ENCODE measurements at regions not wholly inside any gene's neighbourhood (a gene's known extent, or its start where the extent isn't known, plus 50 kb on each side); places are given as distances from the start of the nearest gene placed in this dataset.
A peak's percentile ranks its signal among the peaks of the same experiment; 100 is the strongest.
"Not testable (repeated sequence)": the region's sequence is repeated elsewhere in the genome, so short reads cannot be mapped to it uniquely, and the experiment has no call there.

DNA sequence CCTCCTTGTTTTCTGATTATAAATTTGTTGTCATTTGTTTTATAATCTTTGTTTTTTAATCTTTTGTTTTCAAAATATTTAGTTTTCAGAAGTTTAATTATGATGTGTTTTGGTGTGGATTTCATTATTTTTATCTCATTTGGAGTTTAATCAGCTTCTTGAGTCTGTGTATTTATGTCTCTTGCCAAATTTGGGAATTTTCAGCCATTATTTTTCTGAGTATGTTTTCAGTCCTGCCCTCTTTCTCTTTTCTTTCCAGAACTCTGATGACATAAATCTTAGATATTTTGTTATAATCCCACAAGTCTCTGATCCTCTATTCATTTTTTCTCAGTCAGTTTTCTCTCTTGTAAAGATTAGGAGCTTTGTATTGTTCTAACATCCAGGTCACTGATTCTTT is 89.8 kb downstream of the RHOU start:
- no peak for ATAC-seq

DNA sequence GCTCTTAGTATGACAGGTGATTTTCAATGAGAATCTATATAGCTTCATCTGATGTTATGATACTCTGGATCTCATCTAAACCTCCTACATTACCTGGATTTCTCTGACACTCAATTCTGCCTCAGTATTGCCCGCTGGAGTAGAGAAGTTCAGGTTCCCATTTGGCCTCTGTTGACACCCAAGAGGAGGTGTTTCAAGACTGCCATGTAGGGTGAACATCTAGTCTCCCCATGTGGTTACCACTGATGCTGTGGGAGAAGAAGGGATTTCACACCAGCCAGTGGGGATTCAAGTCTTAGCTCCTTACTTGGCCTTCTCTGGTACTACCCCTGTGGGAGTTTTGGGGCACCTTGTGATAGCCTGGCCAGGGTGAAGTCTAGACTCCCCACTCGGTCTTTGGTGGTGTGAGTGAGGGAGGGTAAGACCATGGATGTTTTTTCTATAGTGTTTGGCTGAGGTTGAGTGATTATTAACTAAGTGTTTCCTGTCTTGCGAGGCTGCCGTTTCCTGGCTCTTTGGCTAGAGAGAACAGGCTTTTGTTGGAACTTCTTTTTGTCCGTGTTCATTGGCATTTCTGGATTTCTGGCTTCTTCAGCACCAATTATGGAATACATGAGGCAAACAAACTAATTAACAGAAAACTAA is 90.7 kb downstream of the RHOU start:
- ATAC-seq: no peak

- ATAC-seq: no peak
These were observed 91.7 kb downstream of the RHOU start for GRCh38 chr1:228827019-228827418.

DNA sequence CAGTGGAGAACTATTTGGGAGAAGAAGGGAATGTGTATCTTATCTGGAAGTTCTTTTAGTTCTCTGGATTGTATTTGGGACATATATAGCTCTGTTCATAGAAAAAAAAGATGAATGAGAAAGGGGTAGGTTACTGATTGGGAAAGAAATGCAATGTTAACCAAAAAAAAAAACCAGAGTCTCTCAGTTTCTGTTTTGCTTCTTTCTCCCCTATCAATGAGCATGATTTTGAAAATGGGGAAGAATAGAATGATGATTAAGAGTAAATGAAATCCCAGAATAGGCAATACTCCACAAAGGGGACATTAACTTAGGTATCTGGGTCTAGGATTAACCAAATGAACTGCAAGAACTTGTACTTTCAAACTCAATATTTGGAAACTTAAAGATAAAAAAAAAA is 92.9 kb downstream of the RHOU start:
- no peak for ATAC-seq

- ATAC-seq: no peak
These were observed 95.1 kb downstream of the RHOU start for GRCh38 chr1:228830185-228830953.

DNA sequence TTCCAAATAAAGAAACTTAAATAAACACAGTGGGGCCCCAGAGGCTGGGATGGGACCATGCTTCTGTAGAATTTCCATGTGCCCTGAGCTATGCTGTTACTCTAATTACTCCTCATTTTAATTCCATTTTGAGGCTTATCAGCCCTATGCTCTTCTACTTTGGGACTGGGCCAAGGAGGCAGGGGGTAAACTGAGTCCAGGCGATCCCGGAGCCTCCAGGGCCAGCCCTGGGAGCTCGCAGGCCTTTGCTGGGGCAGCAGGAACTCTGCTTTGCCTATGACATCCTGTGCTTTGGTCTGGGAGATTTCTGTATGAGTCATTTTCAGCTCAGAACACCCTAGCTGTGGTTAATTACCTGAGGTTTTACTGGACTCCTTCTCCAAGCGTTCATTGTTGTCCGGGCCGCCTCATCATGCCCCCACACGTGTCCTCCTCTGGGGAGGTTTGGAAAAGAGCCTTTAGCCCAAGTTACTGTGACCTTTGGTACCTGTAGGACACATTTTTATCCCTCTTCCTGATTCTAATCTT is 95.7 kb downstream of the RHOU start:
- ATAC-seq: no peak

- ATAC-seq: no peak
These were observed 98.8 kb downstream of the RHOU start for GRCh38 chr1:228833911-228834688.

- ATAC-seq: no peak
These were observed 100.2 kb downstream of the RHOU start for GRCh38 chr1:228835456-228835855.

- ATAC-seq: no peak
These were observed 100.6 kb downstream of the RHOU start for GRCh38 chr1:228835911-228836310.

DNA sequence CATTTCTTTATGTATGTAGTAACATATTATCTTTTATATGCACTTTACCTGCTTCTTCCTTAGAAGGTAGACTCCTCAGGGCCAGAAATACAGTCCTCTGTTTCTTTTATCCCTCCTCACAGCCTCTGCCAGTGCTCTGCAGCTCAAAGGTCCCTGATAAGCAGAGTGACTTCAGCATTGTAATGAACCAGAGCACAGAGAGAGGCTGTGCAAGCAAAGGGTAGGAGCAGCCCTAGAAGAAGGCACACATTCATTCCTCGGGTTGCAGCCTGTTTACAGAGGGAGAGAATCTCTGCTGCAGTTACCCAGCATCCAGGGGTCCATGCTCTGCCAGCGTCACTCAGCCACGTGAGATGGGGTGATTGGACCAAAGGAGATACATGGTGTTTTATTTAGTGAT is 101.1 kb downstream of the RHOU start:
- ATAC-seq: no peak

DNA sequence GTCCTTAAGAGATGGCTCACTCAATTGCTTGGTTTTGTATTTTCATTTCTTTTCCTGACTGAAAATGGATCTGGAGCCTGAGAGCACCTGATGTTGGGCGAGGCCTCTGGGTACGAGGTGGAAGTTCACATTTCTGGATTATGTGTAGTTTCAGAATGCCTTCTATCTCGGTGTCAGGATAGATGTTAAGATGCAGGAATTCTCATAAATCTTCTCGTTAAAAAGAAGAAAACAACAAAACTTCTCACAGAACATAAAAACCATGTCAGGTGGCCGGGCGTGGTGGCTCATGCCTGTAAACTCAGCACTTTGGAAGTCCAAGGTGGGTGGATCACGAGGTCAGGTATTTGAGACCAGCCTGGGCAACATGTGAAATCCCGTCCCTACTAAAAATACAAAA is 101.8 kb downstream of the RHOU start:
- no peak for ATAC-seq

DNA sequence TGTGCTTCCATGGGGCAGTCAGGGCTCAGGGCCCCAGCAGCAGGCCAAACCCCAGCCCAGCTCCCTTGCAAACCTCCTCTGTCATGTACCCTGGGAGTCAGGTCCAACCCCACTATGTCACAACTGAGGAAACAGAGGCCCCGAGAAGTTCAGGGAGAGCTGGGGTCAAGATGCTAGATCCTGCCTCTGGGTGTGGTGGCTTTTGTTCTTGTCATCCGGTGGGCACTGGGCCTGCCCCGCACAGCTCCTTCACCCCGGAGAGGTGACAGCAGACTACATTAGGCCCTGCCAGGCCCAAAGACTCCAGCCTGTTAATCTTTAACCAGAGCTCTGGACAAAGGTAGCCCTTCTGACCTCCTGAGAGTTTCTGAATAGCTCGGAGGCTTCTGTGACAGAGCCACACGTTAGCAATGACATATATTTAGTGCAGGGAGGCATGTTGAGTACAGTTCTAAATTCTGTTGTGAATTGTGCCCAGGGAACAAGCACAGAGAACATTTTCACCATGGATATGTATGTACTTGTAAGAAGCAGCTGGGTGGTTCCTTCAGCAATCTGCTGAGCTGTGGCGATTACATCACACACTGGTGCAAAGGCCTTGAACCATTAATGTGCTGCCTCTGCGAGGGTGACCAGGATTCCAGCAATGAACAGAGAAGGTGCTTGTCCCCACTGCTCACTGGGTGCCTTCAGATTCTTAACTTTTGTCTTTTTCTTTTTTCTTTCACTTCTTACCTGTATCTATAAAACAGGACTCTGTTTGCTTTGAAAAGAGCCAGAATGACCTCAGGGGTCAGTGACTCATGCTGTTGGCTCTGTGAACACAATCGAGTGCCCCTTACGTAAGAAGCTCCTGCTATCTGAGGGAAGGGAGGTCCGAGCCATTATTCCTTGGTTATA is 102.8 kb downstream of the RHOU start:
- ATAC-seq: no peak

- ATAC-seq: no peak
These were observed 103.6 kb downstream of the RHOU start for GRCh38 chr1:228838717-228839500.

- no peak for ATAC-seq
These were observed 104.4 kb downstream of the RHOU start for GRCh38 chr1:228839656-228840055.

DNA sequence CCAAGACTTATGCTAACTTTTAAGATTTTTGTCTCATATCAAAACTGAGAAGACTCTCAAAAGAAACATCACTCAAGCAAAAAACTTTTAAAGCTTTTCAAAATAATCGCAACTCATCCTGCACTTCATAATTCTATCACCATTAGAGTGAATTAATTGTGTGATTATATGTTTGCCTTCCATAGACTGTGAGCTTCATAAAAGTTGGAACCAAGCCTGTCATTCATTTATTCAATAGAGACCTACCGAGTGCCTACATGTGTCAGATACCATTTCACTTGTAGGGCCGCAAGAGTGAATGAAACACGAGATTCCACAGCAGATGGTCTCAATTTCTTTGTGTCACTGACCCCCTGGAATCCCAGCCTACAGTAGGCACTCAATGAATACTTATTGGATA is 106.4 kb downstream of the RHOU start:
- ATAC-seq: no peak

- ATAC-seq: peak; percentile 35 to 41
These were observed 107.0 kb downstream of the RHOU start for GRCh38 chr1:228842094-228842775.

DNA sequence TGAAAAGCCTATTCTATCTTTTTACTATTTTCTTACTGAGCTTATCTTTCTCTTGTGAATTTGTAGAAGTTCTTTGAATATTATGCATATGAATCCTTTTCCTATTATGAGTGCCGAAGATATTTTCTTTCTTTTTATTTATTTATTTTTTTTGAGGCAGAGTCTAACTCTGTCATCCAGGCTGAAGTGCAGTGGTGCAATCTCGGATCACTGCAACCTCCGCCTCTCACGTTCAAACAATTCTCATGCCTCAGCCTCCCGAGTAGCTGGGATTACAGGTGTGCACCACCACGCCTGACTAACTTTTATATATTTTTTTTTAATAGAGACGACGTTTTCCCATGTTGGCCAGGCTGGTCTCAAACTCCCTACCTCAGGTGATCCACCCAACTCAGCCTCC is 109.8 kb downstream of the RHOU start:
- no peak for ATAC-seq

DNA sequence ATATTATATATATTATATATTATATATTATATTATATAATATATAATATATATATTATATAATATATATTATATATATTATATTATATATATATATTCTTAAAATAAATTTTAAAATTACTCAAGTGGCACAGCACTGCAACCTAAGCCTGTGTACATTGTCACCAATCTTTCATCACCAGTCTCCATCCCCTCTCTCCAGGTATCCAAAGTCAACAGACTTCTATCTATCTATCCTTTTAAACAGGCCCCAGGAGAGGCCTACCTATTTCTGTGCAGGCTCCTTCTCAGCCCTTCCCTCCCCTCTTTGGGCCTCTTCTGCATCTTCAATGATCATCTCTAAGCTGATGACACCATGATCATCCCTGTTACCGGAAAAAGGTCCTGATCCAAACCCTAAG is 111.7 kb downstream of the RHOU start:
- no peak for ATAC-seq

DNA sequence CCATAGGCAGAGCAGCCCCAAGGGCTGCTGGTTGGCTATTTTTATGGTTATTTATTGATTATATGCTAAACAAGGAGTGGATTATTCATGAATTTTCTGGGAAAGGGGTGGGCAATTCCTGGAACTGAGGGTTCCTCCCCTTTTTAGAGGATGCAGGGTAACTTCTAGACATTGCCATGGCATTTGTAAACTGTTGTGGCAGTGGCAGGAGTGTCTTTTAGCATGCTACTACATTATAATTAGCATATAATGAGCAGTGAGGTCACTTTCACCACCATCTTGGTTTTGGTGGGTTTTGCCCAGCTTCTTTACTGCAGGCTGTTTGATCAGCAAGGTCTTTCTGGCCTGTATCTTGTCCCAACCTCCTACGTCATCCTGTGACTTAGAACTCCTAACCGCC is 112.2 kb downstream of the RHOU start:
- not testable (repeated sequence) for ATAC-seq

GRCh38 chr1:228848406-228848805 is 113.1 kb downstream of the RHOU start:
- no peak for ATAC-seq

GRCh38 chr1:228849011-228849541 is 113.8 kb downstream of the RHOU start:
- no peak for ATAC-seq

Measured in activated CD4-positive, CD25-positive, alpha-beta regulatory T cell treated with anti-CD3 and anti-CD28 coated beads, Interleukin-2, amount 50 U/mL, for 24 hours (primary cell).